ENCODE measurements at regions not wholly inside any gene's neighbourhood (a gene's known extent, or its start where the extent isn't known, plus 50 kb on each side); places are given as distances from the start of the nearest gene placed in this dataset.

DNA sequence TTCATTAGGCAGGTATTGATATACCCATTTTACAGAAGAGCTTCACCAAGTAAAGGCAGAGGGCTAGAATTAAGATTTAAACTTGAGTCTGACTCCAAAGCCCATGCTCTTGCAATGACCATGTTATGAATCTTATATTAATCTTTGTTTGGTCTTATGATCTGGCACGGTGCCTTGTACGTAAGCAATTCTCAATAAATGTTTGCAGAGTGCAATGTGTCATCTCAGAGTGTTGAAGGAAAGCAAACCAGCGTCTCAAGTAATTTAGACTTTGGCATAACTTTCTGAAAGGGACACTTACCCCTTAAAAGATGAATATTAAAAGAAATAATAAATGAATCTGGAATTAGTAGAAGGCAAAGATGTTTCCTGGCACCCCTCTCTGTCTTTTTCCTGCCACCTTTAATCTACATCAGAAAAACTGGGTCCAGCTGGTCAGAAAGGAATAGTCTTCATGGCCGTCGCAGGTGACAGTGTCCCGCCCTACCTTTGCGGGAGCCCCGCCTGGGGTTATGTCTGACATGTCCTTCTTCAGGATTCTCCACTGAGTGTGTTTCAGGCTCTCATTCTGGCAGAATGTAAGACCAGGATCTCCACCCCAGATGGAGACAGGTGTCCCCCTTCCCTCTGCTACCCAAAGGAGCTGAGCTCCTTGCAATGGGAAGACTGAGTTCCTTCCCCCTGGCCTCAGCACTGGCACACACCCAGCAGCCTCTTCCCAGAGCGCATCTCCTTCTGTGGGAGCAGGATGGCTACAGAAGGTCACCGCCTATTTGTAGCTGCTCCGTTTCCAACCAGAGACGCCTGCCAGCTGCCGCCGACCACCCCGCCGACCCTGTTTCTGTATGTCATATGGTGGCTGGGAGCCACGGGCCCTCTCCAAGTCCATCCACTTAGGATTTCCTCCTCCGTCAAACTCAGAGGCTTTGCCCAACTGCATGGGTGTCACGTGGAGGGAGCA, 266.3 kb upstream of the ECI2 start:
- DNase-seq: no peak

- DNase-seq: no peak
These were observed 264.3 kb upstream of the ECI2 start for GRCh38 chr6:4399656-4400055.

DNA sequence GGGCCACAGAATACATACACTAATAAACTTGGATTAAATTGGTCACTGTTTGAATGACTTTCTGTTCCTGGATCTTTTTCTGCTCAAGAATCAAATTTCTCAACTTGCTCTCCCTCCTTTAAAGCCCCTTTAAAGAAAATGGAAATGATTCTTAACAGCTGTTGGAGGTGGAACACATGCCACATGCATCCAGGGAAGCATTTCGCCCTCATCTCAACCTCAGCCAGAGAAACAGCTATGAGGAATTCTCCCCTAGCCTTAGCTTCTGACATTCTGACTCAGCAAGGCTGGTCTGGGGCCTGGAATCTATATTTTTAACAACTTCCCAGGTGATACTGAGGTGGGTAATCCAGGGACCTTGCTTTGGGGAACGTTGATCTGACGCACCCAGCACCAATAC, 263.4 kb upstream of the ECI2 start:
- no peak for DNase-seq

GRCh38 chr6:4397307-4397706, 261.9 kb upstream of the ECI2 start:
- no peak for DNase-seq

GRCh38 chr6:4396044-4396443, 260.7 kb upstream of the ECI2 start:
- no peak for DNase-seq

DNA sequence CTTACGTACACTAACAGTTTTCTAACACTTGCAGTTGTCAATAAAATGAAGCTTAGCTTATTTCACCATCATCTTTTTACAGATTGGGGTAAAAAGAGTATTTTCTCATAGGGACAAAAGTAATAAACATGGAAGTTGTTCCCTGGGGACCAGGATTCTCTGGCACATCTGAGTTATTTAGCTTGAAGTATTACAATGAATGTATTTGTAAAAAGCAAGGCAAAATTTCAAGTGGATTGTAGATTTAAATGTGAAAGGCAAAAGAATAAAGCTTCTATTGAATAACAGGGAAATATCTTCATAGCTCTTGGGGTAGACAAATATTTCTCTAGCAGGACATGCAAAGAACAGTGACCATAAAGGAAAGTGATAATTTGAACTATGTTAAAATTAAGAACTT, 260.0 kb upstream of the ECI2 start:
- no peak for DNase-seq

DNA sequence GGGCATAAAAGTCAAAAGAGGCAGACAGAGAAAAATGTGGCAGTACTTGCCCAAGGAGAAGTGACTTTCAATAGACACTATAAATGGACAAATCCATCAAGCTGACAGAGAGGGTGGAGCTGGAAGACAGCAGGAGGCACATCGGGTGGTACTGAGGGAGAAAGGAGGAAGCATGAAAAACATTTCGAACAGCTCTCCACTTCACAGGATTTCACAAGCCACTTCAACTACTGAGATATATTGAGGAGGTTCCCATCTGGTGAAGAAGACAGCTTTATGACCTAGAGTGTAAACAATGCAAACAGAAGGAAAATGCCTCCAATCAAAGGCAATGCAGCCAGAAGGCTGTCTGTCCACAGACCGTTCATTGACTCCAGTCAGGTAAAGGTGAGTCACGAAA, 259.4 kb upstream of the ECI2 start:
- no peak for DNase-seq

DNA sequence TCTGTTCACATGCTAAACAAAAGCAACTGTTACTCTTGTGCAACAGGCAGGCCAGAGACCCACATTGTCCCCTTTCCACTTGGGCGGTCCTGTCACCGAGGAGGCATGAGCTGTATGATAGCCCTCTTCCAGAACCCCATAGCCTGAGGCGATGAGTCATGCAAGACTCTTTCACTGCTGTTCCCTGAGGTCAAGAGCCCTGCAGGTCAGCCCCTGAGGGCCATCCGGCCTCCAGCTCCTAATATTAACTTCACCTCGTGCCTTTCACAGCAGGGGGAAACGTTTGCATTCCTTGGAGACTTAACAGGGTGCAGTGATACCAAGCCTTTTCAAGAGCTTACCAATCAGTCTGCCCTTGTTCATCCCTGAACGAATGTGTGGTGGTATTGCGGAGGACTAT, 253.3 kb upstream of the ECI2 start:
- DNase-seq: no peak

DNA sequence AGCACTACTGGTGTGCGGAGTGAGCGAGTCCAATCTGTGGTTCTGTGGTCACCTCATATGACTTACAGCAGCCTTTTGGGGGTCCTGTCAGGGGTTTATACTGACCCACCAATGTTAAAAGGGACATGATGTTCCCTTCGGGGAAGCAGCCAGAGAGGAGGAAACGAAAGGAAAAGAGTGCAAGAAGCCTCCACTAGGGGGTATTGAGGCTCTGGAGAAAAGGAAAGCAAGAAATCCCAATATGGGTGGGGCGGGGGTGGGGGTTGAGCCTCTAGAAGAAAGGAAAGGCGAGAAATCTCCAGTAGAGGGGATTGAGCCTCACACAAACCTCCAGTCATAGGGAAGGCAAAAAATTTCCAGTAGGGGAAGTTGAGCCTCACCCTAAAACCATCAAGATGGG, 249.3 kb upstream of the ECI2 start:
- no peak for DNase-seq

GRCh38 chr6:4383910-4384638, 248.7 kb upstream of the ECI2 start:
- DNase-seq: no peak

DNA sequence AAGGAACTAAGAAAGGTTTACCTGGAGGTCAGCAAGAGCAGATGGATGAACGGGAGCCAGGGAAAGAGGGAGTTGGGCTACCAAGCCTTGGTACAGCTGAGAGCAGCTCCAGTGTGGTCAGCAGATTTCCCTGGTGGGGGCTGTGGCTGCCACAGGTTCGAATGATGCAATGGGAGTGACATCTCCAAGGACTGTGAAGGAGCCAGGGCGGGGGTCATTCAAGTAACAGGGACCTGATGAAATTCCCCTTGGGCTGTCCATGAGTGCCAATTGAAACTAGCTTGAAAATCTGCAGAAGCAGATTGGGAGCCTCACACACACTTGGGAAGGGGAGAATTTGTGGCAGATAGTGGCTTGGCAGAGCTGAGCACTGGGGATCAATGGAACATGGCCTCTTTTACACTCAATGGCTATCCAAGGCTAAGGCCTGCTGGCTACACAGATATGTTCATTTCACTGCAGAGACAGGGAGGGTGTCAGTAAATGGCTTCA, 247.0 kb upstream of the ECI2 start:
- DNase-seq: no peak

GRCh38 chr6:4381381-4381780, 246.0 kb upstream of the ECI2 start:
- no peak for DNase-seq

DNA sequence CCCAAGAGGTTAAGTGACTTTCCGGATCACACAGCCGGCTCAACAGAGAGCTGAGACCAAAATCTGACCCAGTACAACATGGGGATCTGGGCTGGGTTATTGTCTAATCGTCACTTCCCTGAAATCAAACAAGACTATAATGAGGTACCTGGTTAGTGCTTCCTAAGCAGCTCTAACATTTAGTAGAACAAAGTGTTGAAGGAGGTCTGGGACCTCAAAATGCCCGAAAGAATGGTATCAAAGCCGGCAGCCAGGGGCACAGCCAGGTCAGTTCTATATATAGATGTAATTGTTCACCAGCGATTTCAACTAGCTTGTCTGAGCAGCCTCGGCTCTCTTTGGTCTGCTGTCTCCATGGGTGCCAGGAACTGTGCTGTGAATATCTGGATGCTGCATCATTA, 245.5 kb upstream of the ECI2 start:
- DNase-seq: no peak

DNA sequence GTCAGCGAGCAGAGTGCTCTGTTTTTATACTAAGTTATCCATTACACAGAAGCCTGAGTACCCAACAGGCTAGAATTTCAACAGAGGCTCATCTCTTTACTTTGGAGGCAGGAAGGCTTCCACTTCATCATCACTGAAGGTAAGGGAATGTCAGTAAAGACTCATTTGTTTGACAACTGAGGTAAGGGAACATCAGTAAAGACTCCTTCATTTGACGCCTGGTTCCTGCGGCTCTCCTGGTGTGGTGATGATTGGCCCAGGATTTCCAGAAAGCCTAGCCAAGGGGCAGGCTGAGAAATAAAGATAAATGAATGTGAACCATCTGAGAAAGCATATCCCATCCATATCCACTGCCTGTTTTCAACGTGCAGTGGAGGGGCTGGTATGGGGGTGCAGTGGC, 244.6 kb upstream of the ECI2 start:
- DNase-seq: no peak

DNA sequence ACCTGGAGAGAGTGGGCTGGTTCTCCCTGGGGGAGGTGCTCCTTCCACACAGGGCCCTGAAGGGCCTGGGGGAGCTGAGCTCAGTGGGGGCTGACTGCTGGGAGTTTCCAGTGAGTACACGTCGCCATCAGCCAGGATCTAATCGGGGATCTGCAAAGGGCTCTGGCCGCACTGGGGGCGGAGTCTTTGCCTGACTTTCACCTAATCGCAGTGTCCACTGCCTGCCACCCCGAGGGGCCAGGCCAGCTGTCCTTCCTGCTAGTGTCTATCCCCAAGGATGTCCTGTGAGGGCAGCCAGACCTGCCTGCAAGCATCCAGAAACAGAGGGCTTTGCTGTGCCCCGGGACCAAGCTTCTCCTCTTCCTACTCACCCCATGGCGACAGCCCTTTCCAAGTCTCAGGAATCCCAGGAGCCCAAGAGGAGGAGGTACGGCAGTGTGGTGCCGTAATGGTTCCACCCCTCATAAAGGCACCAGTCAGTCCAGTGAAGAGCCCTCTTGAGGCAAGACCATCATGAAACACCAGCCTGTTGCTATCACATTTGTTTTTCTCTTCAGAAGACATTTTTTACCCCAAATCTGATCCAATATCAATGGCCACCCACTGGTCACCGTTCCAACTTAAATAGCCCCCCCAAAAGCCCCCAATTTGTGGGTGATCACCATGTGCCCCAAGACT, 243.1 kb upstream of the ECI2 start:
- no peak for DNase-seq

GRCh38 chr6:4377603-4378002, 242.2 kb upstream of the ECI2 start:
- DNase-seq: no peak

DNA sequence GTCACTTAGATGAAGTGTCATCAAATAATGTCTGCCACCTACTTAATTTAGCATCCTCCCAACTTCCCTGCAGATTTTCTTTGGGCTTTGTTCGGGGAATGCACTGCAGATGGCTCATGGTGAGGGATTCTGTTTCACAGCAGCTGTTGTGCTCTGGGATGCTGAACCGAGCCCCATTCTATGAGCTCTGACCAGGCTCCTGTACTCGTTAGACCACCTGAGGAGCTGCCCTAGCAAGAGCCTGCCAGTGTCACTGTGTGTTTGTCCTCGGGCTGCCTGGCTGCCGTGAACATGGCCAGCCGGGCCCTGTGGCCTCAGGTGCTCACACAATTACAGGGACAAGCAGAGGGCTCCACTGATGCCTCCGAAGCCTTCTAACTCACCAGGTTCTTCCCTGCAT, 238.8 kb upstream of the ECI2 start:
- DNase-seq: no peak

GRCh38 chr6:4372866-4373265, 237.5 kb upstream of the ECI2 start:
- no peak for DNase-seq

GRCh38 chr6:4371207-4371921, 236.0 kb upstream of the ECI2 start:
- no peak for DNase-seq

GRCh38 chr6:4370066-4370465, 234.7 kb upstream of the ECI2 start:
- DNase-seq: no peak

DNA sequence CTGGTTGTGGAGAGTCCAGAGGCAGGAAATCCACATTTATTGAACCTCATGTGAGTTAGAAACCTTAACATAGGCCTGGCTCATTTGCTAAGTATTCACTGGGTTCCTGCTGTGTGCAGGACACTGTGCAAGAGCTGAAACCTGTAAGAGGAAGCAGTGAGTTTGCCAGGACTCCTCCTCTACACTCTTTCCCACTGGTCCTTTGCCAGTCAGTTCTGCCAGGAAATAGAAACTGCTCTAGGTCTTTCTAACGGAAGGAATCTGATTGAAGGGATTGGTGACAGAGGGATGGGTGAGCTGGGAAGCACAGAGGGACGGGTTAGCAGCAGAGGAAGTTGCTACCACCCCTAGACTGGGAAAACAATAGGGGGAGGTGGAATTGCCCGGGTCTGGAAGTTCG, 234.2 kb upstream of the ECI2 start:
- DNase-seq: no peak

DNA sequence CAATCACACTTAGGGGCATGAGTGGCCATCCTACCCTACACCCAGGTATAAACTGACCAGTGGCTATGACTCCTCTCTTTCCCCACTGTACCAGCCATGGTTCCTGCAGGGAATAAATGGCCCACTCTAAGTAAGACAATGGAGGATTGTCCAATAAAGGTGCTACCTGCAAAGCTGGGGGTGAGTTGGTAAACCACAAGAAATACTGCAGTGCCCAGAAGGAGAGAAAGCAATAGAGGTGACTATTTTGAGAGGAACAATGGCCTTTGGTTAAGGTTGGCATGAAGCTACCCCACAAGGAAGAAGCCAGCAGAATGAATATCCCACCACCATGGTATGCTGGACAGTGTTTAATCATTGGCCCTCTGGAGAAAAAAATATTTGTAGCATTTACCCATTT, 233.3 kb upstream of the ECI2 start:
- DNase-seq: no peak

GRCh38 chr6:4367643-4368042, 232.3 kb upstream of the ECI2 start:
- no peak for DNase-seq

Measured in CD4-positive, alpha-beta T cell treated with Interleukin-17A for 1 hour (primary cell).